ENCODE measurements at regions not wholly inside any gene's neighbourhood (a gene's known extent, or its start where the extent isn't known, plus 50 kb on each side); places are given as distances from the start of the nearest gene placed in this dataset.

DNA sequence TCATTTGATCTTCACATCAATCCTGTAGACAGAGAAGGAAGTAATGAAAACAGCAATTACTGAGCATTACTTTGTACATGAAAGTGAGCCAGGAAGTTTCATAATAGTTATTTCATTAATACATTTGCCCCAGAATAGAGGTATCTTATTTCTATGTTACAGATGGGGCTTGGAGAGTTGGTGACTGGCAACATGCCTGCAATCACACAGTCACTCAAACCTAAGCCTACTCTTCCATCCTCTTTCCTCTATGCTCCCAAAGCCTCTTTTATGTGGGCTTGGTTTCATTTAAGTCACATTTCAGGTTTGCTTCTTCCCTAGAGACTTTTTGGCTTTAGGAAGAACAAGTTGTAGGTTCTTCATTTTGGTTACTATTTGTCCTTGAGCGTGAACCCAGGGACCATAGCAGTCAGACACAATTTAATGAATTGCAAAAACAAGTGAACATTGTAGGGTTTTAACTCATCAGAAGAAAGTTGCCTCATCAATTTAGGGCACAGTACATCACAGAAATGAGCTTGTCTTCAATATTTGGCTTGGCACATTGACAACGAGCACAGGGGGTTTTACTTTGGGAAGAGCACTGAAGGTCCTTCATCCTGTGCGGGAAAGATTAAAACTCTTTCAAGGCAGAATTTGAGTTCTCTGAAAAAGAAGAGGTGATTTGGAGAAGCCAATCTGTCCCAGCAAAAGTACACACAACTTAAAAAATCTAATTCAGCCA lies 381.1 kb downstream of the TMEM38B start:
- TF ChIP-seq CTCF (IDR thresholded peaks at IDR 0.05) (no peak), POLR2A (IDR thresholded peaks at IDR 0.05) (no peak)

Measured in Peyer's patch (tissue), 4 donors.